IMR-90 (cell line): ENCODE measurements at regions not wholly inside any gene's neighbourhood (a gene's known extent, or its start where the extent isn't known, plus 50 kb on each side); places are given as distances from the start of the nearest gene placed in this dataset.

Experiments
- ATAC-seq: fragments of 200-7000 bp; cut with Tn5 transposase; 2 replicates; pipeline ENCODE4 v1.9.1; 2020; ENCODE audit warnings: low read depth, mild to moderate bottlenecking, moderate library complexity
- BruUV-seq: library from RNA; stranded (reverse); fragments of 400-500 nt; replicated peaks from 2 replicates; lab custom pipeline; 2021; lab: Mats Ljungman, UMichigan
- CTCF ChIA-PET: fragments of 300-600 bp; formaldehyde crosslinking; extraction: SDS; loops from one replicate; lab custom pipeline; 2021; ENCODE audit warnings: antibody characterized with exemption; lab: Yijun Ruan, JAX
- POLR2A ChIA-PET: fragments of 300-600 bp; sonication (Branson Sonifier 250); formaldehyde crosslinking; loops from one replicate; lab custom pipeline; 2022; ENCODE audit warnings: antibody characterized with exemption; ENCODE audit not compliant: unreplicated experiment; lab: Charles Lee
- DNase-seq: peaks from one replicate; pipeline ENCODE4 v3.0.0; 2013
- H2AFZ ChIP-seq: replicated peaks from 2 replicates; pipeline ENCODE3; 2013; ENCODE audit warnings: low read length, mild to moderate bottlenecking; ENCODE audit not compliant: poor library complexity
- H2AK5ac ChIP-seq: 2 replicates; pipeline ENCODE4 v1.6.1; 2013; ENCODE audit warnings: low read depth, low read length, inconsistent platforms
- H2AK9ac ChIP-seq: replicated peaks from 2 replicates; pipeline ENCODE3; 2013; ENCODE audit warnings: mild to moderate bottlenecking, low read depth, low read length, moderate library complexity; ENCODE audit not compliant: poor library complexity
- H2BK120ac ChIP-seq: 2 replicates; pipeline ENCODE4 v1.6.1; 2013; ENCODE audit warnings: low read depth, low read length, inconsistent platforms
- H2BK15ac ChIP-seq: 3 replicates; pipeline ENCODE4 v1.6.1; 2013; ENCODE audit warnings: low read depth, low read length, inconsistent platforms
- H2BK20ac ChIP-seq: 2 replicates; pipeline ENCODE4 v1.6.1; 2013; ENCODE audit warnings: low read depth, mild to moderate bottlenecking, inconsistent platforms, low read length, moderate library complexity
- H2BK5ac ChIP-seq: 2 replicates; pipeline ENCODE4 v1.6.1; 2013; ENCODE audit warnings: mild to moderate bottlenecking, low read depth, low read length, inconsistent platforms; ENCODE audit not compliant: poor library complexity, severe bottlenecking
- H3K14ac ChIP-seq: replicated peaks from 2 replicates; pipeline ENCODE4 v1.6.1; 2013; ENCODE audit warnings: low read depth, low read length, inconsistent platforms
- H3K18ac ChIP-seq: 2 replicates; pipeline ENCODE4 v1.6.1; 2013; ENCODE audit warnings: low read depth, low read length, control low read depth
- H3K23ac ChIP-seq: 2 replicates; pipeline ENCODE4 v1.6.1; 2013; ENCODE audit warnings: low read depth, low read length, inconsistent platforms
- H3K27ac ChIP-seq: 2 replicates; pipeline ENCODE4 v1.5.1; 2013; ENCODE audit warnings: mild to moderate bottlenecking, control low read depth, low read length; ENCODE audit not compliant: insufficient read depth
- H3K27me3 ChIP-seq: 2 replicates; pipeline ENCODE4 v1.6.1; 2013; ENCODE audit warnings: low read length; ENCODE audit not compliant: control insufficient read depth, insufficient read depth
- H3K36me3 ChIP-seq: 2 replicates; pipeline ENCODE4 v1.6.1; 2013; ENCODE audit warnings: low read length, mixed read lengths; ENCODE audit not compliant: control insufficient read depth, insufficient read depth
- H3K4ac ChIP-seq: 2 replicates; pipeline ENCODE4 v1.6.1; 2013; ENCODE audit warnings: low read depth, low read length, inconsistent platforms
- H3K4me1 ChIP-seq: 2 replicates; pipeline ENCODE4 v1.6.1; 2013; ENCODE audit warnings: low read length, mixed read lengths; ENCODE audit not compliant: control insufficient read depth, insufficient read depth
- H3K4me2 ChIP-seq: 2 replicates; pipeline ENCODE4 v1.6.1; 2013; ENCODE audit warnings: low read depth, mild to moderate bottlenecking, control low read depth, low read length, moderate library complexity
- H3K4me3 ChIP-seq: 2 replicates; pipeline ENCODE4 v1.5.1; 2013; ENCODE audit warnings: low read depth, mild to moderate bottlenecking, control low read depth, low read length, moderate library complexity; ENCODE audit not compliant: insufficient read depth
- H3K56ac ChIP-seq: 2 replicates; pipeline ENCODE4 v1.6.1; 2013; ENCODE audit warnings: low read length, inconsistent platforms; ENCODE audit not compliant: insufficient read depth; ENCODE audit errors: extremely low read depth
- H3K79me1 ChIP-seq, 2 experiments: 2 replicates each; pipeline ENCODE4 v1.6.1; 2013; ENCODE audit warnings: low read length in 2 of 2, inconsistent platforms in 1 of 2, low read depth in 1 of 2
- H3K9ac ChIP-seq: 2 replicates; pipeline ENCODE4 v1.6.1; 2013; ENCODE audit warnings: low read depth, low read length, control low read depth
- H3K9me1 ChIP-seq: 2 replicates; pipeline ENCODE4 v1.6.1; 2013; ENCODE audit warnings: low read length, inconsistent platforms; ENCODE audit not compliant: insufficient read depth
- H3K9me3 ChIP-seq: 2 replicates; pipeline ENCODE4 v1.6.1; 2013; ENCODE audit warnings: low read length; ENCODE audit not compliant: control insufficient read depth, insufficient read depth
- H4K20me1 ChIP-seq: 2 replicates; pipeline ENCODE4 v1.6.1; 2013; ENCODE audit warnings: low read length, inconsistent platforms; ENCODE audit not compliant: insufficient read depth
- H4K5ac ChIP-seq: 2 replicates; pipeline ENCODE4 v1.6.1; 2013; ENCODE audit warnings: mild to moderate bottlenecking, low read depth, low read length, control low read depth
- H4K8ac ChIP-seq, 2 experiments: 2 replicates each; pipeline ENCODE4 v1.6.1; 2013; ENCODE audit warnings: low read depth in 2 of 2, low read length in 2 of 2, control low read depth in 1 of 2, inconsistent platforms in 1 of 2
- H4K91ac ChIP-seq: 2 replicates; pipeline ENCODE4 v1.6.1; 2013; ENCODE audit warnings: low read depth, low read length, inconsistent platforms; ENCODE audit not compliant: insufficient read depth
- BHLHE40 ChIP-seq: fragments of 150-350 bp; IDR thresholded peaks from 2 replicates; pipeline ENCODE4 v1.6.1; 2016; ENCODE audit warnings: mild to moderate bottlenecking, low read depth, low read length
- CEBPB ChIP-seq: IDR thresholded peaks from 2 replicates; pipeline ENCODE4 v1.6.1; 2012; ENCODE audit warnings: low read depth, low read length, improper control_type of control experiment
- CHD1 ChIP-seq: IDR thresholded peaks from 2 replicates; pipeline ENCODE4 v1.6.1; 2012; ENCODE audit warnings: low read depth, low read length, improper control_type of control experiment
- FOS ChIP-seq: fragments of 150-350 bp; IDR thresholded peaks from 2 replicates; pipeline ENCODE4 v1.6.1; 2016; ENCODE audit warnings: low read depth, low read length
- MAFK ChIP-seq: IDR thresholded peaks from 2 replicates; pipeline ENCODE4 v1.6.1; 2012; ENCODE audit warnings: low read depth, low read length, improper control_type of control experiment
- MAZ ChIP-seq: IDR thresholded peaks from 2 replicates; pipeline ENCODE4 v1.6.1; 2012; ENCODE audit warnings: low read depth, mild to moderate bottlenecking, low read length, improper control_type of control experiment, moderate library complexity, borderline replicate concordance
- MXI1 ChIP-seq: IDR thresholded peaks from 2 replicates; pipeline ENCODE4 v1.6.1; 2012; ENCODE audit warnings: low read depth, mild to moderate bottlenecking, low read length, moderate library complexity, borderline replicate concordance
- NFE2L2 ChIP-seq: fragments of 150-350 bp; IDR thresholded peaks from 2 replicates; pipeline ENCODE4 v1.6.1; 2016; ENCODE audit warnings: low read depth, mild to moderate bottlenecking, low read length
- RAD21 ChIP-seq: IDR thresholded peaks from 2 replicates; pipeline ENCODE4 v1.6.1; 2012; ENCODE audit warnings: low read length, improper control_type of control experiment
- RCOR1 ChIP-seq: IDR thresholded peaks from 2 replicates; pipeline ENCODE4 v1.6.1; 2012; ENCODE audit warnings: mild to moderate bottlenecking, low read length, improper control_type of control experiment; ENCODE audit not compliant: insufficient replicate concordance
- RFX5 ChIP-seq: IDR thresholded peaks from 2 replicates; pipeline ENCODE4 v1.8.0; 2012; ENCODE audit warnings: low read depth, mild to moderate bottlenecking, low read length, moderate library complexity
- SMC3 ChIP-seq: fragments of 150-350 bp; IDR thresholded peaks from 2 replicates; pipeline ENCODE4 v1.6.1; 2016; ENCODE audit warnings: low read depth, mild to moderate bottlenecking, antibody characterized with exemption, low read length, moderate library complexity
- WGBS, 2 experiments: methylation state at CpG; one replicate each; pipeline versions ENCODE4 v1.1.5 to v1.1.7; 2013; ENCODE audit warnings: missing lambda C conversion rate in 2 of 2; ENCODE audit not compliant: insufficient read length in 1 of 2; ENCODE audit errors: extremely low coverage in 2 of 2; 5-methylcytosine and 5-hydroxymethylcytosine counted together
- dilution Hi-C: fragments of 300-500 bp; cut with HindIII; formaldehyde crosslinking; loops from one replicate; pipeline ENCODE4 v1.14.3; 2018; ENCODE audit warnings: low sequenced_read_pairs; ENCODE audit not compliant: unreplicated experiment
- in situ Hi-C: fragments of 300-500 bp; cut with MboI; formaldehyde crosslinking; loops from 3 replicates; pipeline ENCODE4 v1.14.3; 2019; ENCODE audit warnings: low sequenced_read_pairs, inconsistent platforms, mixed read lengths
- intact Hi-C: fragments of 100-400 bp; cut with micrococcal nuclease; formaldehyde crosslinking; loops from 2 replicates; pipeline ENCODE4 v1.10.0; 2022
- TF ChIP-seq, protein P1 (sequence below): fragments of 150-350 bp; IDR thresholded peaks from 2 replicates; pipeline ENCODE4 v1.6.1; 2017; ENCODE audit warnings: mild to moderate bottlenecking, antibody characterized with exemption, low read length, low read depth
- TF ChIP-seq, protein P2 (sequence below): fragments of 150-350 bp; IDR thresholded peaks from 2 replicates; pipeline ENCODE4 v1.6.1; 2016; ENCODE audit warnings: low read depth, mild to moderate bottlenecking, low read length, moderate library complexity, borderline replicate concordance
- TF ChIP-seq, protein P3 (sequence below): conservative IDR thresholded peaks from 2 replicates; pipeline ENCODE4 v1.5.1; 2012; ENCODE audit warnings: mild to moderate bottlenecking, low read depth, low read length, improper control_type of control experiment

DNA sequence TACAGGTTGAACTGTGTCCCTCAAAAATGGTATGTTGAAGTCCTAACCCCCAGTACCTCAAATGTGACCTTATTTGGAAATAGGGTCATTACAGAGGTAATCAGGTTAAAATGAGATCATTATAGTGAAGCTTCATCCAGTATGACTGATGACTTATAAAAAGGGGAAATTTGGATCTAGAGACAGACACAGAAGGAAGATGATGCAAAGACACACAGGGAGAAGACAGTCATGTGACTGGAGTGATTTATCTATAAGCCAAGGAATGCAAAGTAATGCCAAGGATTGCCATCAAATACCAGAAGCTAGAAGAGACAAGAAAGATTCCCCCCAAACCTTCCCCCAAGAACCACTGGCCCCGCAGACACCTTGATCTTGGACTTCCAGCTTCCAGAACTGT lies 155.2 kb downstream of the RBMX2 start:
- H3K79me1 ChIP-seq = no peaks in the 10 kb centered on the region
- no peak overlapping the region for H2AFZ ChIP-seq

More for the DNA sequence above, 155.2 kb downstream of the RBMX2 start:
- Histone ChIP-seq H3K23ac (no peak overlapping the region), H3K9me3 (no peaks in the 10 kb centered on the region), H3K14ac (no peak overlapping the region), H3K4me2 (no peak overlapping the region), H3K56ac (no peak overlapping the region), H2BK15ac (no peak overlapping the region), H3K9me1 (no peaks in the 10 kb centered on the region), H3K9ac (no peak overlapping the region), H2BK20ac (no peak overlapping the region), H2AK5ac (no peak overlapping the region), H3K18ac (no peak overlapping the region), H4K8ac (no peak overlapping the region), H2AK9ac (no peak overlapping the region), H4K91ac (no peak overlapping the region), H4K20me1 (no peaks in the 10 kb centered on the region), H2BK120ac (no peak overlapping the region), H4K5ac (no peak overlapping the region), H3K4me1 (no peaks in the 10 kb centered on the region), H3K4me3 (no peak overlapping the region), H3K27me3 (0 out of 2 replicates have a peak, but pooled peaks cover 2% of the 10 kb centered on the region), H3K4ac (no peak overlapping the region), H3K36me3 (no peaks in the 10 kb centered on the region), H3K27ac (no peak overlapping the region), H2BK5ac (no peak overlapping the region)
- no TSS peak for BruUV-seq
- dilution Hi-C loops (no loop called here), intact Hi-C loops (no loop called here), in situ Hi-C loops (no loop called here)
- TF ChIP-seq NFE2L2 = no peak
- no peak for TF ChIP-seq CEBPB
- no peak for TF ChIP-seq SMC3
- TF ChIP-seq RCOR1 = no peak
- TF ChIP-seq, protein P1, sequence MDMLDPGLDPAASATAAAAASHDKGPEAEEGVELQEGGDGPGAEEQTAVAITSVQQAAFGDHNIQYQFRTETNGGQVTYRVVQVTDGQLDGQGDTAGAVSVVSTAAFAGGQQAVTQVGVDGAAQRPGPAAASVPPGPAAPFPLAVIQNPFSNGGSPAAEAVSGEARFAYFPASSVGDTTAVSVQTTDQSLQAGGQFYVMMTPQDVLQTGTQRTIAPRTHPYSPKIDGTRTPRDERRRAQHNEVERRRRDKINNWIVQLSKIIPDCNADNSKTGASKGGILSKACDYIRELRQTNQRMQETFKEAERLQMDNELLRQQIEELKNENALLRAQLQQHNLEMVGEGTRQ = no peak
- no peak for TF ChIP-seq MXI1
- TF ChIP-seq RFX5 = no peak
- TF ChIP-seq, protein P2, sequence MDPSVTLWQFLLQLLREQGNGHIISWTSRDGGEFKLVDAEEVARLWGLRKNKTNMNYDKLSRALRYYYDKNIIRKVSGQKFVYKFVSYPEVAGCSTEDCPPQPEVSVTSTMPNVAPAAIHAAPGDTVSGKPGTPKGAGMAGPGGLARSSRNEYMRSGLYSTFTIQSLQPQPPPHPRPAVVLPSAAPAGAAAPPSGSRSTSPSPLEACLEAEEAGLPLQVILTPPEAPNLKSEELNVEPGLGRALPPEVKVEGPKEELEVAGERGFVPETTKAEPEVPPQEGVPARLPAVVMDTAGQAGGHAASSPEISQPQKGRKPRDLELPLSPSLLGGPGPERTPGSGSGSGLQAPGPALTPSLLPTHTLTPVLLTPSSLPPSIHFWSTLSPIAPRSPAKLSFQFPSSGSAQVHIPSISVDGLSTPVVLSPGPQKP = no peak
- no peak for TF ChIP-seq CHD1
- TF ChIP-seq BHLHE40 = no peak
- no peak for TF ChIP-seq FOS
- TF ChIP-seq MAFK = no peak
- TF ChIP-seq, protein P3, sequence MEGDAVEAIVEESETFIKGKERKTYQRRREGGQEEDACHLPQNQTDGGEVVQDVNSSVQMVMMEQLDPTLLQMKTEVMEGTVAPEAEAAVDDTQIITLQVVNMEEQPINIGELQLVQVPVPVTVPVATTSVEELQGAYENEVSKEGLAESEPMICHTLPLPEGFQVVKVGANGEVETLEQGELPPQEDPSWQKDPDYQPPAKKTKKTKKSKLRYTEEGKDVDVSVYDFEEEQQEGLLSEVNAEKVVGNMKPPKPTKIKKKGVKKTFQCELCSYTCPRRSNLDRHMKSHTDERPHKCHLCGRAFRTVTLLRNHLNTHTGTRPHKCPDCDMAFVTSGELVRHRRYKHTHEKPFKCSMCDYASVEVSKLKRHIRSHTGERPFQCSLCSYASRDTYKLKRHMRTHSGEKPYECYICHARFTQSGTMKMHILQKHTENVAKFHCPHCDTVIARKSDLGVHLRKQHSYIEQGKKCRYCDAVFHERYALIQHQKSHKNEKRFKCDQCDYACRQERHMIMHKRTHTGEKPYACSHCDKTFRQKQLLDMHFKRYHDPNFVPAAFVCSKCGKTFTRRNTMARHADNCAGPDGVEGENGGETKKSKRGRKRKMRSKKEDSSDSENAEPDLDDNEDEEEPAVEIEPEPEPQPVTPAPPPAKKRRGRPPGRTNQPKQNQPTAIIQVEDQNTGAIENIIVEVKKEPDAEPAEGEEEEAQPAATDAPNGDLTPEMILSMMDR = no peak
- TF ChIP-seq RAD21 = no peak
- no peak for TF ChIP-seq MAZ
- ATAC-seq (no peak), DNase-seq (no peak)
- no CpG with 5 or more reads among the region's 1 CpG for WGBS, 2 experiments
- POLR2A ChIA-PET = interaction anchor here (0.6 kb wide), 1 partner anchor 467 kb away, joined by 3 read pairs; no protein-coding TSS in a partner anchor
- CTCF ChIA-PET = no interaction called here
